Activated CD8-positive, alpha-beta memory T cell treated with anti-CD3 and anti-CD28 coated beads, Interleukin-2, amount 10 ng/mL, durations not matched to agents 7 days and 5 days (primary cell): ENCODE measurements at regions not wholly inside any gene's neighbourhood (a gene's known extent, or its start where the extent isn't known, plus 50 kb on each side); places are given as distances from the start of the nearest gene placed in this dataset.

ENCODE experiments used
- ATAC-seq: fragments of 150-1000 bp; cut with Tn5 transposase; one replicate; pipeline ENCODE4 v1.10.0; 2021; ENCODE audit warnings: moderate library complexity
- CTCF ChIA-PET: fragments of 350-600 bp; sonication (Branson Sonifier 250); formaldehyde crosslinking; loops from one replicate; lab custom pipeline; 2021; ENCODE audit warnings: antibody characterized with exemption; lab: Charles Lee
- DNase-seq: peaks from one replicate; pipeline ENCODE4 v3.0.0-alpha.2; 2020
- H3K27ac Mint-ChIP-seq: one replicate; pipeline ENCODE4 v1.8.0; 2021; ENCODE audit warnings: mild to moderate bottlenecking, mixed read lengths
- H3K27me3 Mint-ChIP-seq: one replicate; pipeline ENCODE4 v1.8.0; 2021; ENCODE audit warnings: mixed read lengths
- H3K36me3 Mint-ChIP-seq: one replicate; pipeline ENCODE4 v1.8.0; 2021; ENCODE audit warnings: mild to moderate bottlenecking, mixed read lengths
- H3K4me1 Mint-ChIP-seq: one replicate; pipeline ENCODE4 v1.8.0; 2021; ENCODE audit warnings: mixed read lengths
- H3K4me3 Mint-ChIP-seq: one replicate; pipeline ENCODE4 v1.8.0; 2021; ENCODE audit warnings: mild to moderate bottlenecking, moderate library complexity, mixed read lengths
- H3K9me3 Mint-ChIP-seq: one replicate; pipeline ENCODE4 v1.8.0; 2022; ENCODE audit warnings: low read depth, mixed read lengths

DNA sequence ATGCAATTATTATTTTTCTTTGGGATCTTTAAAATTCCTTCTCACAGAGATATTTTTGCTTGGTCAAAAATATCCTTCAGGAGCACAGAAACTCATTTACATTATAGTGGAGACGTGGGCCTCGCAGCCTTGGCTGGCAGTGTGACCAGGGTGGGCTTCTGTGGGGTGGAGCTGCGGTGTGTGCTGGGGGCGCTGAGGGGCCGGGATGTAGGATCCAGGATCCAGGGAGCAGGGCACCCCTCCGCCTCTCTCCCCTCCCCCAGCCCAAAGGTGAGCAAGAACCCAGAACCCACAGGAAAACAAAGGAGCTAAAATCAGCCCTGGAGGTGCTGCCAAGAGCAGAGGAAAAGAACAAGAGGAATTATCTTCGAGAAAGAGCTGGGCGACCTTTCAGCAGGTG, 79.1 kb upstream of the OLFM1 start:
- DNase-seq (no peak), ATAC-seq (no peak)
- Mint-ChIP-seq H3K4me1 (no peaks in the 10 kb centered on the region), H3K4me3 (no peak overlapping the region), H3K36me3 (no peaks in the 10 kb centered on the region), H3K27ac (no peak overlapping the region), H3K27me3 (no peaks in the 10 kb centered on the region), H3K9me3 (no peaks in the 10 kb centered on the region)
- CTCF ChIA-PET = no interaction called here

DNA sequence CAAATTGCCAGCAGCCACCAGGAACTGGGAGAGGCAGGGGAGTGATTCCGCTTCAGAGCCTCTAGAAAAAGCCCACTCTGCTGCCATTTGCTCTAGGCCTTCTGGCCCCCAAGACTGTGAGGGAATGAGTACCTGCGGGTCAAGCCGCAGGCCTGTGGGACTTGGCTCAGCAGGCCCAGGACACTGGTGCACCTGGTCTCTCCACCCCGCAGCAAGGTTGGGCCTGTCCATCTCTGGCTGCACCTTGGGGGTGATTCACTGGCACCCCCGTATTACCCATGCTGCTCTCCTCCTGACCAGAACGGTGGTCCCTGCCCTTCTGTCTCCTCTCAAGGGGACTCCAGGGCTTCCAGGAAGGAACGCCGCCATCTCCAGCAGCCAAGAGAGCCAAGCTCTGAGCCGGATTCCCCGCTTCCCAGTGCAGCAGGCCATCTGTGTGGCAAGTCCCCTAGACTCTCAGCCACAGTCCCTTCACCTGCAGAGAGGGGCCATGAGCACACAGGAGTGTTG, 78.4 kb upstream of the OLFM1 start:
- no peak for ATAC-seq
- Mint-ChIP-seq H3K27me3 (no peaks in the 10 kb centered on the region), H3K9me3 (no peaks in the 10 kb centered on the region), H3K4me1 (no peaks in the 10 kb centered on the region), H3K27ac (no peak overlapping the region), H3K36me3 (no peaks in the 10 kb centered on the region), H3K4me3 (no peak overlapping the region)
- CTCF ChIA-PET = no interaction called here
- no peak for DNase-seq

DNA sequence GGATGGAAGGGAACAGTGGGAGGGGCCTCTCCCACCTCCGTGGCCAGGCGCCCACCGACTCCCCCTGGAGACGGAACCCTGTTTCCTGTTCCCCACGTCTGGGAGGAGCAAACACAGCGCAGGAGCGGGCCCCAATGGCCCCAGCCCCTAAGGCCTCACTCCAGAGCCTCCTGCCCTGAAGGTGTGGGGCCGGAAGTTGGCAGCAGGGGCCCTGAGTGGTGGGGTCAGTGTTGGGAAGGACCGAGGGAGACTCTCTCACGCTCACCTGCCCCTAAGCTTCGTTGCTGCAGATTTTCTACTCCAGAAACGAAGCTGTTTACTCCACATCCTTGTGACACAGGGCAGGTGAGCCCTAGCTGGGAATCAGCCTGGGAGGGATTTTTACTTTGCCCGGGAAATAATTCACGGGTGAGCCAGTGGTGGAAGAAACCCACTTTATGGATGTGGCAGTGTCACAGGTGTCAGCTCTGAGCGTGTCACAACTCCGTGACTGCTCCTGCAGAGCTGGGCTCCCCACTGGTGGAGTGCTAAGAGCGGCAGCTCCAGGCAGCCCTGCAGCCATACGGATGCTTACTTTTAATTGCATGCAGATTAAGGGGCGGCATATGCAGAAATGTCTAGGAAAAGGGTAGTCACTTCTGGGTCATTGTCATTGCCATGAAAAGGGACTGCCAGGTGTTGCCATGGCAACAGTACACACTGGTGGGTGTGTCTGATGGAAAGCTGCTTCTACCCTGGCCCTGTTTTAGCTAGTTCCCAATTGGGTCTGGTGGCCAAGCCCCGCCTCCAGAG, 77.5 kb upstream of the OLFM1 start:
- no peak overlapping the region for H3K27ac Mint-ChIP-seq
- CTCF ChIA-PET = no interaction called here
- DNase-seq = no peak

DNA sequence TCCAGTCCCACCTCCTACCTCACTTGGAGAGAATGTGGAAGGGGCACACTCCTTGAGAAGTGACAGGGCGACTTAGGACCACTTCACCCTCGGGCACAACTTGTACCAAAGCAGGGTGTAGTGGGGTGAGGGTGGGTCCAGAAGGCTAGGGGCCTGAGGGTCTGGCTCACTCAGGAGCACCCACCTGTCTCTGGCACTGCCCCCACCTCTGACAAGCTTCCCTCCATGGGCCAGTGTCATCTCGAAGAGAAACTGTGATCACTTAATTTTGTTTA, 76.9 kb upstream of the OLFM1 start:
- DNase-seq = no peak
- Mint-ChIP-seq H3K27me3 (no peaks in the 10 kb centered on the region), H3K36me3 (no peaks in the 10 kb centered on the region), H3K9me3 (no peaks in the 10 kb centered on the region), H3K4me1 (no peaks in the 10 kb centered on the region), H3K27ac (no peak overlapping the region), H3K4me3 (no peak overlapping the region)
- ATAC-seq = no peak
- CTCF ChIA-PET = no interaction called here

More for the DNA sequence above, 77.5 kb upstream of the OLFM1 start:
- ATAC-seq = no peak
- Mint-ChIP-seq H3K36me3 (no peaks in the 10 kb centered on the region), H3K27me3 (no peaks in the 10 kb centered on the region), H3K4me1 (no peaks in the 10 kb centered on the region), H3K9me3 (no peaks in the 10 kb centered on the region), H3K4me3 (no peak overlapping the region)

DNA sequence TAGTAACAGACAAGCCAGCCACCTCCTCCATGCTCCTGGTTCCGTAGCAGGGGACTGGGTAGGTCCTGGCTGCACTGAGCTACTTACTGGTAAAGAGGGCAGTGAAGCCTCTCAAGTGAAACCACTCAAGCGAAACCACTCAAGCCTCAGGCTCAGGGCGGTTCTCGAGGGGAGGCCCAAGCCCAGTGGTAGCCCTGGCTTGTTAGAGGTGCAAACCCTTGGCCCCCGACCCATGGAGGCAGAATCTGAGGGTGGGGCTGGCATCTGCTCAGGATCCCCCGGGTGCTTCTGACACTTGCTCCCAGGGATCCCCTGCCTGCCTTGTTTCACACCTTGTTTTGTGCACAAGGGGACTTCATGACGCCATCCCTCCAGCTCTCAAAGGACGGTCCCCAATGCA, 76.5 kb upstream of the OLFM1 start:
- H3K4me1 Mint-ChIP-seq = no peaks in the 10 kb centered on the region
- no peaks in the 10 kb centered on the region for H3K9me3 Mint-ChIP-seq
- no peak overlapping the region for H3K27ac Mint-ChIP-seq
- CTCF ChIA-PET = no interaction called here
- H3K36me3 Mint-ChIP-seq = no peaks in the 10 kb centered on the region
- H3K4me3 Mint-ChIP-seq = no peak overlapping the region
- no peak for DNase-seq
- no peaks in the 10 kb centered on the region for H3K27me3 Mint-ChIP-seq
- no peak for ATAC-seq

DNA sequence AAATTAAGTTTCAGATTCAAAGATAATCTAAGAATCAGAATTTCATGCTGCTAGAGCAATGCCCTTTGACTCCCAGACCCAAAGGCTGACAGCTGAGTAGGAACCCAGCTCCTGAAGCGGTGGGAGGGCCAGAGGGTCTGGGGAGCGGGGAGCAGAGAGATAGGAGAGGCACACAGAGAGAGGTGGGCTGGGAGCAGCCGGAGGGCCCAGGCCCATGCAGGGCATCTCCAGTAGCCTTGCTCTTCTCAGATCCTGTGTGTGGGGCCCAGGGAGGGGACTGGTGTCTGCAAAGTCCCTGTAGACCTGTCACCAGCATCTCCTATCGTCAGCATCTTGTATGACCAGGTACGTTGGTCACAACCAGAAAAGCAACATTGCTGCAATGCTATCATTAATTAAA, 75.3 kb upstream of the OLFM1 start:
- DNase-seq = no peak
- H3K4me1 Mint-ChIP-seq = no peaks in the 10 kb centered on the region
- no peaks in the 10 kb centered on the region for H3K9me3 Mint-ChIP-seq
- CTCF ChIA-PET = no interaction called here
- no peak overlapping the region for H3K4me3 Mint-ChIP-seq
- no peaks in the 10 kb centered on the region for H3K27me3 Mint-ChIP-seq
- no peak overlapping the region for H3K27ac Mint-ChIP-seq
- no peaks in the 10 kb centered on the region for H3K36me3 Mint-ChIP-seq
- no peak for ATAC-seq

DNA sequence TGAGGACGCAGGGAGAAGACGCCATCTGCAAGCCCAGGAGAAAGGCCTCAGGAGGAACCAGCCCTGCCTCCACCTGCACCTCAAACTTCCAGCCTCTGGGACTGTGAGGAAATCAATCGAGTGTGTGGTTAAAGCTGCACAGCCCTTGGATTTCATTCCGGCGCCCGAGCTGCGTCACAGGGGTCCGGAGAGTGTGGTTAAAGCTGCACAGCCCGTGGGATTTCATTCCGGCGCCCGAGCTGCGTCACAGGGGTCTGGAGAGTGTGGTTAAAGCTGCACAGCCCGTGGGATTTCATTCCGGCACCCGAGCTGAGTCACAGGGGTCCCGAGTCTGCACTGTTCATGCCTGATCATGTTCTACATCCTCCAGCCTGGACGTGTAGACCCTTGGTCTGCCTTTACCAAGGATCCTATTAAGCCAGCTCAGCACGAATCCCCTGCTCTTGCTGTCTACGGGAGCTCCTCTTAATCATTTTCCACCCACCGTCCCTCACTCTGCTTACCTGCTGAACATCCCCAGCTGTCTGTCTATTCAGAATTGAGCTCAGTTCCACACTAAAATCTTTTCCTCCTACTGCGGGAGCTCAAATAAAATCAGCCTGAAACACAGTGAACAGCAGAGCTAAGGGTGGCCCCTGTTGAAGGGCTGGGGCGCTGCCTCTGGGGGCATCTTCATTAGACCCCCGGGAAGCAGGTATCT, 73.0 kb upstream of the OLFM1 start:
- Mint-ChIP-seq H3K27ac (no peak overlapping the region), H3K27me3 (no peaks in the 10 kb centered on the region)

DNA sequence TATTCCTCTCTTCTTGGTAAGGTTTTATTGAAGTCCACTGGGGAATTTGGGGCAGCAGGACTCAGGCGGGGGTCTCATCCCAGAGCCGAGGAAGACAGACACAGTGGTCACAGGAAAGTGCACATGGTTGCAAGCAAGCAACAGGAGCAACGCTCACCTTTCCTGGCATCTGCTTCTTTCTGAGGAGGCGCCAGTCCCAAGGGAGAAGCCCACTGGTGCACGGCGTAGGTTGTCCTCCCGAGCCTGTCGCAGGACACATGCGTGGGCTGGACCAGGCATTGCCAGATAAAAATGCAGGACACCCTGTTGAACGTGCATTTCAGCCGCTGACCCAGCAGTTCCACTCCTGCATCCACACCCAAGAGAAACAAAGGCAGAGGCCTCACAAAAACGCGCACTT, 72.4 kb upstream of the OLFM1 start:
- H3K27me3 Mint-ChIP-seq = no peaks in the 10 kb centered on the region
- H3K36me3 Mint-ChIP-seq = no peaks in the 10 kb centered on the region
- DNase-seq = no peak
- no peak overlapping the region for H3K27ac Mint-ChIP-seq
- no peaks in the 10 kb centered on the region for H3K4me1 Mint-ChIP-seq
- no peak overlapping the region for H3K4me3 Mint-ChIP-seq
- CTCF ChIA-PET = no interaction called here
- ATAC-seq = no peak
- H3K9me3 Mint-ChIP-seq = no peaks in the 10 kb centered on the region

More for the DNA sequence above, 73.0 kb upstream of the OLFM1 start:
- Mint-ChIP-seq H3K9me3 (no peaks in the 10 kb centered on the region), H3K4me1 (no peaks in the 10 kb centered on the region), H3K4me3 (no peak overlapping the region), H3K36me3 (no peaks in the 10 kb centered on the region)
- ATAC-seq = no peak
- DNase-seq = no peak
- CTCF ChIA-PET = no interaction called here

DNA sequence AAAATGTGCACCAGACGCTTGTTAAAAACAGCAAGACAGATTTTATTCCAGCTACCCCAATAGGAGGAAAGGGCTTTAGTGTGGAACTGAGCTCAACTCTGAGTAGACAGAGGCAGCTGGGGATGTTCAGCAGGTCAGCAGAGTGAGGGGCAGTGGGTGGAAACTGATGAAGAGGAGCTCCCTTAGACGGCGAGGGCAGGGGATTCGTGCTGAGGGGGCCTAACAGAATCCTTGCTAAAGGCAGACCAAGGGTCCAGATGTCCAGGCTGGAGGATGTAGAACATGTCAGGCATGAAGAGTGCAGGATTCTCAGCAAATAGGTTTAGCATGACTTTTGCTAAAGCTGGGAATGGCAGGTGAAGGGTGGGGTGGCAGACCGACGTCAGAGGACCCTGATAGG, 71.9 kb upstream of the OLFM1 start:
- ATAC-seq = no peak
- peaks cover under 1% of the 10 kb centered on the region for H3K4me1 Mint-ChIP-seq
- H3K4me3 Mint-ChIP-seq = no peak overlapping the region

DNA sequence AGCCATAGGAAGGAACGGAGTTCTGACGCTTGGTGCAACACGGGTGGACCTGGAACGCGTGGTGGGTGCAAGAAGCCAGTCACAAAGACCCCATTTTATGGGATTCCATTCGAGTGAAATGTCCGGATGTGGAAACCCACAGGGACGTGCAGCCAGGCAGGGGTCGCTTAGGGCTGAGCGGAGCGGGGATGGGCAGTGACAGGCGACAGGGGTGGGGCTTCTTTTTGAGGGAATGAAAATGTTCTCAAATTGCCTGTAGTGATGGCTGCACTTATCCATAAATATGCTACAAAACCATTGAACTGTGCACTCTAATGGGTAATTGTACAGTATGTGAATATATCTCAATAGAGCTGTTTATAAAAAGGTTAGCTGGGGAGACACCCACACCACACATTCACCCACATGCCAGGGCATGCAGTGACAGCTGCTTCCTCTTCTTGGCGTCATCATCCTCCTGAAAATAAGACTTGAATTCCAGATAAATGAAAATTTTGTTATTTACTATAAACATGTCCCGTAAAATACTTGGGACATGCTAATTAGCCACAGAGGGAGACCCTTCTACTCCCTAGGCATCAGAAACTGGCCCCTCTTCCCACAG, 71.3 kb upstream of the OLFM1 start:
- no peak for ATAC-seq
- Mint-ChIP-seq H3K4me3 (no peak overlapping the region), H3K9me3 (no peaks in the 10 kb centered on the region), H3K27ac (no peak overlapping the region), H3K36me3 (no peaks in the 10 kb centered on the region), H3K27me3 (no peaks in the 10 kb centered on the region), H3K4me1 (peaks cover 2% of the 10 kb centered on the region)
- no peak for DNase-seq
- CTCF ChIA-PET = no interaction called here

More for the DNA sequence above, 71.9 kb upstream of the OLFM1 start:
- CTCF ChIA-PET = no interaction called here
- Mint-ChIP-seq H3K36me3 (no peaks in the 10 kb centered on the region), H3K27ac (no peak overlapping the region), H3K27me3 (no peaks in the 10 kb centered on the region), H3K9me3 (no peaks in the 10 kb centered on the region)
- no peak for DNase-seq

DNA sequence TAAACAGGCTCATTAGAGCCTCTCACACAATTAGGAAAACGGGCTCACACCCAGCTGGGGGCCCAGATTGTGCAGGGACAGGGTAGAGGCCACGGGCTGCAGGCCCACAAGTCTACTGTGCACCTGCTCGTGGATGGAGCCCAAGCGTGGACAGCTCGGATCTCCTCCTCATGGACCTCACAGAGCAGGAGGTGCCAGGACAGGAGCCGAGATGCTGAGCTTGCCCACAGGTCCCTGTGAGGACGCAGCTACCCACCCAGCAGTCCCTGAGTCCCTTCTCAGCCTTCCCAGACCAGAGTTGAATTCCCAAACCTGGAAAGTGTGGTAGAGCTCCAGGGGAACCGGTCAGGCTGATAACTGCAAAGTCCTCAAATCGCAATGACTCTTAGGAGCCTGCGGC, 70.6 kb upstream of the OLFM1 start:
- Mint-ChIP-seq H3K27ac (no peak overlapping the region), H3K4me3 (no peak overlapping the region), H3K36me3 (no peaks in the 10 kb centered on the region), H3K9me3 (no peaks in the 10 kb centered on the region), H3K27me3 (no peaks in the 10 kb centered on the region), H3K4me1 (peaks cover 2% of the 10 kb centered on the region)
- CTCF ChIA-PET = no interaction called here
- DNase-seq (no peak), ATAC-seq (no peak)

DNA sequence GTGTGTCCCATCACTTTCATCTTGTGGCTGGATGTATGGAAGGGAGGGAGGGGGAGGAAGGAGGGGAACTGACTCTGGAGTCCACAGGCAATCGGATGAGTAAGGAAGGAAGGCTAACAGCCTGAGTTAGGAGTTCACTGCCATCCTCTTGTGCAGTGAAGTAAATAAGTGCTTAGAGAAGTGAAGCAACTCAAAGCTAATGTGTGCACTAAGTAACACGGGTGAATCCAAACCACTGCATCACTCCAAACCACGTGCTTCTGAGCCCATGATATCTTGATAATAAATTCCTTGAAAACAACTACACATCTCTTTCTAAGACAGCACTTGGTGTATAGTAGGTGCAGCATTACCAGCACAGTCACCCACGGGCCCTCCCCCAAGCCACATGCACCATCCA, 69.6 kb upstream of the OLFM1 start:
- Mint-ChIP-seq H3K4me1 (peaks cover 2% of the 10 kb centered on the region), H3K27ac (no peak overlapping the region), H3K36me3 (no peaks in the 10 kb centered on the region), H3K9me3 (no peaks in the 10 kb centered on the region), H3K27me3 (no peaks in the 10 kb centered on the region), H3K4me3 (no peak overlapping the region)
- ATAC-seq (no peak), DNase-seq (no peak)
- CTCF ChIA-PET = no interaction called here

DNA sequence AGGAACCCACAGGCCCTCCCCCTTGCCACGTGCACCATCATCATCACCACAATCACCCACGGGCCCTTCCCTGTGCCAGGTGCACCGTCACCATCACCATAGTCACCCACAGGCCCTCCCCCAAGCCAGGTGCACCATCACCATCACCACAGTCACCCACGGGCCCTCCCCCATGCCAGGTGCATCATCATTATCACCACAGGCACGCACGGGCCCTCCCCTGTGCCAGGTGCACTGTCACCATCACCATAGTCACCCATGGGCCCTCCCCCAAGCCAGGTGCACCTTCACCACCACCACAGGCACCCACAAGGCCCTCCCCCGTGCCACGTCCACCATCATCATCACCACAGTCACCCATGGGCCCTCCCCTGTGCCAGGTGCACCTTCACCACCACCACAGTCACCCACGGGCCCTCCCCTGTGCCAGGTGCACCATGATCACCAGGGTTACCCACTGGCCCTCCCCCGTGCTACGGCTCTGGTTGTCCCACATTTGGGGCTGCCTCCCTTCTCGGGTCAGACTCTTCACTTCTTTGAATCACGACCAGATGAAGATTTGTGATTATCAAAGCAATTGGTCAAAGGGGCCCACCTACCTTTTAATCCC, 69.1 kb upstream of the OLFM1 start:
- Mint-ChIP-seq H3K27ac (no peak overlapping the region), H3K27me3 (no peaks in the 10 kb centered on the region), H3K4me1 (peaks cover 2% of the 10 kb centered on the region), H3K4me3 (no peak overlapping the region), H3K9me3 (no peaks in the 10 kb centered on the region), H3K36me3 (no peaks in the 10 kb centered on the region)
- DNase-seq = no peak
- CTCF ChIA-PET = no interaction called here
- no peak for ATAC-seq

DNA sequence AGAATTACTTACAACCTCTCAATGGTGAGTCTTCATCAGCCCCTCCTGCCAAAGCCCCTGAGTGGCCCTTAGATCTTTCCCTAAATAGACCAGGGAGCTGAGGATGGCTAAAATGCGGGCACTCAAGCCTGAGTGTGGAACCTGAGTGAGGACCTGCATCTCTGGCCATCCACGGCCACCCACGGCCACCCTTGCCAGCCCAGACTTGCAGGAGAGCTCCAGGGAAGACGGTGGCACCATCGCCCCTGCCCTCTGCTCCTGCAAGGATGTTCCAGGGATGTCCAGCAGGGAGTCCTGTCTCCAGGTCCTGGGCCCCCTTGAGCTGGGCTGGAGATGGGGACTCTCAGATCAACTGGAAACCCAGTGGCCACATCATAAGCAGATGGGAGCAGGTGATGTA, 68.2 kb upstream of the OLFM1 start:
- CTCF ChIA-PET = no interaction called here
- H3K36me3 Mint-ChIP-seq = no peaks in the 10 kb centered on the region
- H3K9me3 Mint-ChIP-seq = no peaks in the 10 kb centered on the region
- peaks cover 2% of the 10 kb centered on the region for H3K4me1 Mint-ChIP-seq
- DNase-seq (no peak), ATAC-seq (no peak)
- H3K27me3 Mint-ChIP-seq = no peaks in the 10 kb centered on the region
- no peak overlapping the region for H3K27ac Mint-ChIP-seq
- H3K4me3 Mint-ChIP-seq = no peak overlapping the region
